Kidney tubule cell (primary cell): ENCODE measurements at regions not wholly inside any gene's neighbourhood (a gene's known extent, or its start where the extent isn't known, plus 50 kb on each side); places are given as distances from the start of the nearest gene placed in this dataset.
"Not testable (repeated sequence)": the region's sequence is repeated elsewhere in the genome, so short reads cannot be mapped to it uniquely, and the experiment has no call there.

ENCODE experiments used
- DNase-seq: peaks from one replicate; pipeline ENCODE4 v3.0.0-alpha.2; 2018; ENCODE audit warnings: low spot score

DNA sequence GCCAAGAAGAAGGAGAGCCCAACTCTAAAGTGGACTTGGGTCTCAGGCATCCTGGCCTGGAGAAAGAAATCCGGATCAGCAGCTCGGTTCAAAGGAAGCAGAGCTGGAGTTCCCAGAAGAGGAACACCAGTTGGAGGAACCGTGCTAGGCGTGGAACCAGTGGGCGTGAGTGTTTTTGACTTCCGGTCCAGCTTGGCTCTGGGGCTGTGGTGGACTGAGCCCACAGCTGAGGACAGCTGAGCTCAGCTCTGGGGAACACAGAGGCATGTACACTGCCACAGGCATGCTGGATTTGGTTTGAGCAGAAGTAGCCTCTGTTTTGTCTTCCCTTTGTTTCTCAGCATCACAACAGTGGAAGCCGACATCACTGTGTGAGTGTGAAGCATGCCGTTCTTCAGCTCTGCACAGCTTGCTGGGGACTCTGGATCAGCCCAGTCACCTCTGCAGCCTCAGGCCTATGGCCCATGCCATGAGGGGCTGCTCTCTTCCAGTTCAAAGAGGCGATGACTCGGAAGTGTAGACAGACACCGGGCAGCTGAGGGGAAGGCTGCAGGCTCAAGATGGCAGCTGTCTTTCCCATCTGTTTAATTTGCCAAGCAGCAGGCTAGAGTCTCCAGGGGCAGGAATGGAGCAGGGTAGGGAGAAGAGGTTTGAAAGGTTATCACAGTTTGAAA, 185.8 kb upstream of the UBE3A start:
- DNase-seq: no peak

DNA sequence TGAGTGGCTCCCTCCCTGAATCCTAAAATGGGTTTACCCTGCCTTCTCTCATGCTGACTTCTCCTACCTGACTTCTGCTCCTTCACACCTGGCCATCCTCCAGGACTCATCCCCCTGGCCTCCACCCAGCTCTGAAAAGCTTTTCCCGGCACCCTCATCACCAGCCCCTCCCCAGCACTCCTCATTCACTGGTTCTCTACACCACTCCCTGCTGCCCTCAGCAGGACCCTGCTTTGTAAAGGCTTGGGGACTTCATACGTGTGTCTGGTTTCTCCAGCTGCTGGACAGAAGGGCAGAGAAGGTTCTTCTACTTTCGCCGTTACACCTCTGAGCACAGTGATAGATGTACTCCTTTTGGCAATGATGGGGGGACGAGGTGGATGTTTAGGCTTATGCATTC, 184.9 kb upstream of the UBE3A start:
- DNase-seq: no peak

DNA sequence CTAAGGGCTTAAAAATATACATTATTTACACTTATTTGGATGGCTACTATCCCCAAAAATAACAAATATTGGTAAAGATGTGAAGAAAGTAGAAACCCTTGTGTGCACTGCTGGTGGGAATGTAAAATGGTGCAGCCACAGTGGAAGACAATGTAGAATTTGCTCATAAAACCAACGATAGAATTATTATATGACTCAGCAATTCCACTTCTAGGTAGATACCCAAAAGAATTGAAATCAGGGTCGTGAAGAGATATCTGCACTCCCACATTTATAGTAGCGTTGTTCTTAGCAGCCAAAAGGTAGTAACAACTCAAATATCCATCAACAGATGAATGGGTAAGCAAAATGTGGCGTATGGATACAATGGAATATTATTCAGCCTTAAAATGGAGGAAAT, 181.6 kb upstream of the UBE3A start:
- DNase-seq: no peak

DNA sequence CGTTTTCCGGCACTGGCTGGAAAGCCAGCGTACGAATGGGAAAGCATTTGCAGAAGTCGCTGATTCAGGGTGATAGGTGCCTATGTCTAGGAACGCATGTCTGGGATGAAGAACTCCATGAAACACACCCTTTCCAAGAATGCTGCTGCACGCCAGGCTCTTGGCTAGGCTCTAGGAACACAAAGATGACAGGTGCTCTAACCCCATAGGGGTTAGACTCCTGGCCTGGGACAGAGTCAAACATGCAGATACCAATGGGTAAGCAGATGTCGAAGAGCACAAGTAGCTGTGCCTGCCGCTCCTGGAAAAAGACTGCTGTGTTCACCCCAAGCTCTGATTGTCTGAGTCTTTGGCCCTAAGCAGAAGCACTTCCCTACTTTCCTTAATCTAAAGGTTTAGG, 180.9 kb upstream of the UBE3A start:
- DNase-seq: no peak

DNA sequence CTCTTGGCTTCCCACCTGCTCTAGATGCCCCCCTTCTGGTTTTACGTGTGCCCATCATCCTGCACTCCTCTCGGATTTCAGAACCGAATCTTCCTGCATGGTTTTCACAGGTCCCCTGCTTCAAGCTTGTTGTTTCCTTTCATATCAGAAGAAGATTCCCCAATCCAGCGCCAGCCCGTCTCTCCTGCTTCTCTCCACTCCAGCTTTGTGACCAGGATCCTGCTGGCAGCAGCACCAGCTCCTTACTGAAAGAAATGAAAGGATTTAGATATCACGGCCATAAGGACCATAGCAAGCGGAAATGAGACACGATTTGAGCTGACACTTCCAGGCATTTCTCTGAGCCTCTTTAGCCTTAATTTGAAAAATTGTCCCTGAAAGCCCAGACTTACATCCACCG, 180.3 kb upstream of the UBE3A start:
- no peak for DNase-seq

DNA sequence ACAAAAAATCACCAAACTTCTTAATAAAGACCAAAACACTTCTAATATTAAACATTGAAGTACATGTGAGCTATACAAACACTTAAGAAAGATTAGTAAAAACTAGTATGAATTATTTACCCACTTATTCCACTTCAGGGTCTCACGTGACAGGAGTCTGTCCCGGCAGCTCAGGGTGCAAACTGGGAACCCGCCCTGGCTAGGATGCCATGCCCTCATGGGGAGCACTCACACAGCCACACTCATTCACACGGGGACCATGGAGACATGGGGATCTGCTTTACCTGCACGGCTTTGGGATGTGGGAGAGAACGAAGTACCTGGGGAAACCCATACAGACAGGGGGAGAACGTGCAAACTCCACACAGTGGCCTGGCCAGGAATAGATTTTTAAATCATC, 179.3 kb upstream of the UBE3A start:
- no peak for DNase-seq

DNA sequence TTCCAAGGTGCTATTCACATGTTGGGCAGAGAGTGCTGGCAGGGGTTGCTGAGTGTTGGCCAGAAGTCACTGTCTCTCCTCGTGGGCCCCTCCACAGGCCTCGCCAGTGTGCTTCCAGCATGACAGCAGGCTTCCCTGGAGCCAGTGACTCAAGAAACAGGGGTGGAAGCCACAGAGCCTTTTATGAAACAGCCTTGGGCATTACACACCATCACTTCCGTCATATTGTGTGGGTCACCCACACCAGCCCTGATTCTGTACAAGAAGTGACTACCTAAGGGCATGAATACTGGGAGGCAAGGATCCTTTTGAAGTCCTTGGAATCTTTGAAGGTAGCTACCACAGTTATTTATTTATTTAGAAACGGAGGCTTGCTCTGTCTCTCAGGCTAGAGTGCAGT, 177.6 kb upstream of the UBE3A start:
- DNase-seq: no peak

DNA sequence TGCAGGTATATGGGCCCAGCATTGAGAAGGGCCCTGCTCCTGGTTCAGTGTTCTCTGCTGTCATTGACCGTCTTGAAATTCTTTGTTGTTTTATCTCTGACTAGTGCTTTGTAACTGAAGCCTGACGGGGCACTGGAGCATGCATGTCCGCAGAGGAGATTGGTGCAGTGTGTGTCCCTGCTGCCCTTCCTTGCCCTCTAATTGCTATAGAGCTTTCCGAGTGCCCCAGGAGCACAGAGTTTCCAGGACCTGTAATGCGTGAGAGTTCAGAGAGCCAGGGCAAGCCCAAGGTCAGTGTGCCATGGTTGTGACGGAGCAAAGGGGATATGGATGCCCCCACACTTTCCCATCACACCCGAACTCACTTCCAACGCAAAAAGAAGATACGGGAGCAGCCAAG, 174.3 kb upstream of the UBE3A start:
- DNase-seq: no peak

DNA sequence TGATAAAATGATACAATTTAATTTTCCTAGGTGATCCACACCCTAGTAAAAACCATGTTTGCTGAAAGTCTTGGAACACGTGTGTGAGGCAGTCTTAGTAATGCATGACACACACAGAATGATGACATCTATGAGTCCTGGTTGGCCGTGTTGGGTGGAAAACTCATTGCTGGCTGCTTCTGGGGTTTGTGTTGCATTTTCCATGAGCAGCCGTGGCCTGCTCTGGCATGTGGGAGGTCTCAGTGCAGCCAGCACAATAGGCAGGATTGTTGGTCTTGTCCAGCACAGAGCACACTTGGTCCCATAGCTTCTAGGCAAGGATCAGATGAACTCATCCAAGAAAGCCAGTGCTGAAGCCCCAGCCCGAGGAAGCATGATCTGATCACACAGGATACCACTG, 172.8 kb upstream of the UBE3A start:
- DNase-seq: no peak

DNA sequence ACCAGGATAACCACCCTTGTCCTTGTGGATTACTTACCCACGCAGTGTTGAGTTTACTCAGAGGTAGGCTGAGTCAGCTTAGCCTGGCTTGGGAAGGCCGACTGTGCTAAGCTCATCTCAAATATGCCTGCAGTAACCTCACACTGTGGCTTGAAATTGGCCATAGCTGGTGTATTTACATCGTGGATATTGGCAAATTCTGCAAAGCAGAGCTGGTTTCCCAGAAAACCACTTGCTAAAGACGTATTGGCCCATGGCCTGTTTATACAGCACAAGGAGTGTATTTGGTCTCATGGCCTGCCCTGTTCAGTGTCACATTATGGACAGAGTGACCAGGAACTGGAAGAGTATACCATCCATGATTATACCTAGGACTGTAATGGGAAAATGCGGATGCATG, 170.5 kb upstream of the UBE3A start:
- no peak for DNase-seq

DNA sequence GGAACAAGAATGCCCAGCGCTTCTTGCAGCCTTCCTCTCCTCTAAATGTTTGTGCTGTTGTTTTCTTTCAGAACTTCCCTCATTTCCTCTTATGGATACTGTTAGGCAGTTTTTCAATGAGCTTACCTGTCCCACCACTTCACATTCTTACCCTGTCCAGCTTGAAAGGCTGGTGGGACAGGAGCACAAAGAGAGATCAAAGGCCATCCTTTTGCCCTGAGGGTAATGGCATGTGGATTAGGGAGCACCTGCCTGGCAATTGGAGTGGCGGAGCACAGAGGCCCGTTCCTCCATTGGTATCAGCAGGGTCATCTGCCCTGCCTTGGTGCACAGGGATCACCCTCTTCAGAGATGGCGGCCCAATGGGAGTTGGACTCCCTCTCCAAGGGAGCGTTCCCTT, 170.1 kb upstream of the UBE3A start:
- no peak for DNase-seq

DNA sequence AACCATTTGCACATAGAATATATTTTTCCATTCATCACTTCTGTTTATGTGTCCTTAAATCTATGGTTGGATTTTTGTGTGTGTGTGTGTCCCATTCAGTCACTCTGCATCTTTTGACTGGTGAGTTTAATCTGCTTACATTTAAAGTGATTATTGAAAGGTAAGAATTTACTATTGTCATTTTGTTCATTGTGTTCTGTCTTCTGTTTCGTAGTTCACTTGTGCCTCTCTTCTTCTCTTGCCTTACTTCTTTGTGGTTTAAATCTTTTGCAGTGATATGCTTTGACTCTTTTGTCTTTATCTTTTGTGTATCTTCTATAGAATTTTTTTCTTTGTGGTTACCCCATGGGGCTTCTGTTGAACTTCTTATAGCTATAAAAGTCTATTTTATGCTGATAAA, 166.3 kb upstream of the UBE3A start:
- DNase-seq: no peak

DNA sequence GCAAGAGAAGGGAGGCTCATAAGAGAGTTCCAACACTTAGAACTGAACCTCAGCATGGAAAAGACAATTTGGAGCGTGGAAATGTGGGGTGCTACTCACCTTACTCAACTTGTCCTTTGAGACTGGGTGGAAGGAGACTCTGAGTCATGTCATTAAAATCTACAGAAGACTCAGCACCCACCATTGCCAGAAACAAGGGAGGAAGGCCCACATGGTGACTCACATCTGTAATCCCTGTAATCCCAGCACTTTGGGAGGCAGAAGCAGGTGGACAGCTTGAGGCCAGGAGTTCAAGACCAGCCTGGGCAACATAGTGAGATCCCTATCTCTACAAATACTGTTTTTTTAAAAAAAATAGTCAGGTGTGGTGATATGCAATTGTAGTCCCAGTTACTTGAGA, 161.9 kb upstream of the UBE3A start:
- no peak for DNase-seq

DNA sequence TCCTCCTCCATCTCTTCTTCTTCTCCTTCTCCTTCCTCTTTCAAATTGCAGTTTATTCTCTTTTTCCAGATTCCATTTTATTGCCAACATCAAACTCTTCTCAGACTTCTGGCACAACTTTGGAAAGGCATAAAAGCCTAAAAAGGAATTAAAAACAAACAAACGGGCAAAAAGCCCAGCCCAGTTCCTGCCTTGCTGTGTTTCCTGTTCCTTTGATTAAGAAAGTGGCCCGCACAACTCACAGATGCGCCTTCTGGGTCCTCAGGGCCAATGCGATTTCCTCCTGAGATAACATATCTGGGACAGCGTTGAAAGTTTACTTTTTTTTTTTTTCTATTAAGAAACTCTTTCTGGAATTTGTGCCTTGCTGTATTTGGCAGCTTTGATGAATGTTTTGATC, 158.7 kb upstream of the UBE3A start:
- no peak for DNase-seq

DNA sequence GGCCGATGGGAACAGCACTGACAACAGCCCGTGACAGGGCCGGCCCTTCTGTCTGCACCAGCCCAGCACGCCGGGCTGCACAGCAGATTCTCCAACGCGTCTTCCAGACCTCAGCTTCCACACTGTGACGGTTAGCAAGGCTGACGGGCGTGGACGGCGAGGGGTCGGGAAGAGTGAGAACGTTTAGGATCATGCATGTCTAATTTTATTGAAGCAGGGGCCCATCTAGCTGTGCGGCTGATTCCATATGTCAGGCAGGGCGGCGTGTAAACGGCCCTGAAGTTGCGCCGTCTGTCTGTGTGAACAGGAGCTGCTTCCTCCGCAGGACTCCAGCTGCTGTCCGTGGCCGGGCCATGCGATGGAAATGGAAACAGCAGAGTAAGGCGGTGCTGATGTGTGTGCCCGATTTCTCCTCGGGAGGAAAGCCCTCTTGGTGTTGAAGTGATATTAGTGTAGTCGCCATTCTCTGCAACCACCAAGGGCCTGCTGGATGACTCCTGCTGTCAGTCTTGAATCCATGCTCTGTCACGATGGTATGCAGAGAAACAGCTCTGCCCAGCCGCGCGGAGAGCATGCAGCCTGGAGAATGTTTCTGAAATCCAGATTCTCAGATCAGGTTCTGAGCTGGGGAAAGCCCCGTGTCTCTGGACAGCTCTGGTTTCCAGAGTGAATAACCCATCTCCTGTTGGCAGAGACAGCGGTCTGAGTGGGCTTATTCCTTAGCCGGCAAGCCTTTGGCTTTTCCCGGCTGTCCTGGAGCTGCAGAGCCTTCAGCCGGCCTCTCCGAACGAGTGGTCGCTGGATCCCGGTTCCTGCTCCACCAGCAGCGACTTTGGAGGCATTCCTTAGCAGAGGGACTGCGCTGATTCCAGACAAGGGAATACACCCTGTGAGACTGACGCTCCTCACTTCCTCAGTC, 158.1 kb upstream of the UBE3A start:
- no peak for DNase-seq

DNA sequence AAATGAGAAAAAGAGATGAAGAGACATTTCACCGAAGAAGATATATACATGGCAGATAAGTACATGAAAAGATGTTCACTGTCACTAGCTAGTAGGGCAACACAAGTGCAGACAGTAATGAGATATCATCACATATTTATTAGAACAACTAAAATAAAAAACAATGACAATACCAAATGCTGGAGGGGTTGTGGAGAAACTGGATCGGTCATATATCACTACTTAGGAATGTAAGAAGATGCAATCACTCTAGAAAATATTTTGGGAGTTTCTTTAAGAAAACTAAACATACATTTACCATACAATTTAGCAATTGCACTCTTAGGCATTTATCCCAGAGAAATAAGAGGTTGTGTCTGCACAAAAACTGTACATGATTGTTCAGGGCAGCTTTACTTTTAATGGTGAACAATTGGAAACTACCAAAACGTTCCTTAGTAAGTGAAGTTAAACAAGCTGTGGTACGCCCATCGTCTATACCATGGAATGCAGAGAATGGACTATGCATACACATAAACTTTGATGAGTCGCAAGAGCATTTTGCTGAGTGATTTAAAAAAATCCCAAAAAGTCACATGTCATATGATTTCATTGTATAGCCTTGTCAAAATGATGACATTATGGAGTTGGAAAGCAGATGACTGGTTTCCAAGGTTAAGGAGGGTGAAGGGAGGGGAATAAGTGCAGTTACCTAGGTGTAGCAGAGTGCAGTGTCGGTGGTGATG, 149.0 kb upstream of the UBE3A start:
- DNase-seq: no peak

DNA sequence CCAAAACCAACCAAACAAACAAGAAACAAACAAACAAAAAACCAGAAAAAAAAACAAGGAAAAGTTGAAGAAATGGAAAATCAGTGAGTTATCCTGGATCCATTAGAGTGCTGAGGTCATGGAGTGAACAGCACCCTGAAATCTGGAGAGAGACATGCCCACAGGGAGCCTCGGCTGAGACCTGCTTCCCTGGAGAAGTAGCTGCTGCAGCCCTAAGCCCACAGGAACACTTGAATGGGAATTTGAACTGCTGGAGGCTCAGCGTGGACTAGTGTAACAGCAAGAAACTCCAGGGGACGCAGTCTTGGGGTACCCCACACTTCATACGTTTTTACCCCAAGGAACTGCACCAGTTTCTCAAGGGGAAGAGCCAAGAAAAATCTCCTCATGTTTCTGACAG, 144.1 kb upstream of the UBE3A start:
- no peak for DNase-seq

DNA sequence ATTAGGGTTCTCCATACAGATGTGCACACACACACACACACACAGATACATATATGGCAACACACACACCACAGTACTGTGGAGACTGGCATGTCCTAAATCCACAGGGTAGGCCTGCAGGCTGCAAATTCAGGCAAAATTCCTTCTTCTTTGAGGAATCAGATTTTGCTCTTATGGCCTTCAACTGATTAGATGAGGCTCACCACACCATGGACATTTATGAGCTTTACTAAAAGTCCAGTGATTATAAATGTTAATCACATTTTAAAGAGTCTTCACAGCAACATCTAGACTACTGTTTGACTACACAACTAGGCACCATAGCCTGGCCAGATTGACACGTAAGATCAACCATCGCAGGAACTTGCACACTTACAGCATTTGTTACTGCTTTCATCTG, 140.3 kb upstream of the UBE3A start:
- DNase-seq: no peak

DNA sequence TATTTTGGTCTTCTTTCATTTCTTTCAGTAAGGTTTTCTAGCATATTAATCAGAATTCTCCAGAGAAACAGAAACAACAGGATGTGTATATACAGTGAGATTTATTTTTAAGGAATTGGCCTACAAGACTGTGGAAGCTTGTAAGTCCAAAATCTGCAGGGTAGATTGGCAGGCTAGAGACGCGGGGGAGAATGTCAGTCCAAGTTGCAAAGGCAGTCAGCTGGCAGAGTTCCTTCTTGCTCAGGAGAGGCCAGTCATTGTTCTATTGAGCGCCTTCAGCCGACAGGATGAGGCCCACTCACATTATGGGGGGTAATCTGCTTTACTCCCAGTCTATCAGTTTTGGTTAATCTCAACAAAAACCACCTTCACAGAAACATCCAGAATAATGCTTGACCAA, 133.4 kb upstream of the UBE3A start:
- DNase-seq: no peak

DNA sequence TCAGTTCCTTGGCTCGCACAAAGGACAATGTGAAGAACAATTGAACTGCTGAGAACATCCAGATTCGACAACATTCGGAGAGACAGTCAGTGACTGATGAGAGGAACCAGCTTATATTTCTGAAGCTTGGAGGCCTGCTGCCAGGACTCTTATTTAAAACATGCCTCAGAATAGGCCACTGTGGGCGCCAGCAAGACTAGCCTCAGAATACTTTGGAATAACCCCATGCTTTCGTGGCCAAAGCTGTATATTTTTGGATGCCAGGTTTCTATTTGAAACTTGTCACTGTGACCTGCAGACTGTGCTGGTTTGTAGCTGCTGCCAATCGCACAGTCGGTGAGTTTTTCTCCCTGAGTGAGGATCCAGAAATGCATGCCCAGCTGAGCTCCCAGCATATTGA, 129.9 kb upstream of the UBE3A start:
- no peak for DNase-seq

DNA sequence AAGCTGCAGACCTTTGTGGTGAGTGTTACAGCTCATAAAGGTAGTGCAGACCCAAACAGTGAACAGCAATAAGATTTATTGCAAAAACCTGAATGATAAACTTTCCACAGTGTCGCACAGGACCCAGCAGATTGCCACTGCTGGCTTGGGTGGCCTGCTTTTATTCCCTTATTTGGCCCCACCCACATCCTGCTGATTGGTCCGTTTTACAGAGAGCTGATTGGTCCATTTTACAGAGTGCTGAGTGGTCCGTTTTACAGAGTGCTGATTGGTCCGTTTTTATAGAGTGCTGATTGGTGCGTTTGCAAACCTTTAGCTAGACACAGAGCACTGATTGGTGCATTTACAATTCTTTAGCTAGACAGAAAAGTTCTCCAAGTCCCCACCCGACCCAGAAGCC, 127.7 kb upstream of the UBE3A start:
- DNase-seq: not testable (repeated sequence)

DNA sequence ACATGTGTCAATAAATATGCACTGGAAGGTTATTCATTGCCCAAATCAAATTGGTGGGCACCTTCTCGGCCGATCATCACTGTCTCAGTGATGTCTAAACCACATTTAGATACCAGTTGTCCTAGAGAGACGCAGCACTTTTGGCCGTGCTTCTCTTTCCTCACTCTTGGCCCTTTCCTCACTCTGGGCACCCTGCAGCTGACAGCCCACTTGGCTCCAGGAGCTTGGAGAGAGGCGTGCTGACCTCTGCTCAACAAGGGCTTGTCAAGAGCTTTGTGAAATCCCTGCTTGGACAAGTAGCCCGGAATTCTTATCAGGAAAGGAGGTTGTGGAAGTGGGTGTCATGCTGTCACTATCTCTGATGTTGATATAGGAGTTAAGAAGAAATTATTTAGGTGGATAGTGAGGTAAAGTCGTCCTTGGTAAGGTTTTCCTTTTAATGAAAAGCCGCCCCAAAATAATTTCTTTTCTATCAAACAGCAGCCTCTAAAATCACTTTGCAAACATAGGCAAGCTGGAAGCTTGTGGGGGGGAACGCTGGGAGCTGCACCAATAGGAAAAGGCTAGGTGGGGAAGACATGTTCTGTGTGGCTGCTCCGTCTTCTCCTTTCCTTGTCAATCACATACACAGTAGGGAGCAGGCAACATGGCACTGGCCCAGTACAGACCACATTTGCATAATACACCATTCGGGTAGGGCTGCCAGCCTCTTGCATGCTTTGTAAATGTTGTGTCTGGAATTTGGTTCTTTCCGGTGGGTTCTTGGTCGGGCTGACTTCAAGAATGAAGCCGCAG, 126.8 kb upstream of the UBE3A start:
- DNase-seq: no peak
